Stomach (tissue), 8 donors: ENCODE measurements at regions not wholly inside any gene's neighbourhood (a gene's known extent, or its start where the extent isn't known, plus 50 kb on each side); places are given as distances from the start of the nearest gene placed in this dataset.

ENCODE experiments used
- DNase-seq, 2 donors: peaks; one replicate each; pipeline versions ENCODE4 v3.0.0 to v3.0.0-alpha.2; 2013 to 2019
- H3K27ac ChIP-seq, 5 donors: fragments of 200-600 bp in 4 of 5; sonication (generic) in 4 of 5; one replicate each; pipeline ENCODE4 v1.5.1; 2013 to 2019; ENCODE audit warnings: mild to moderate bottlenecking in 1 of 5, moderate library complexity in 1 of 5
- H3K27me3 ChIP-seq, 3 donors: fragments of 200-600 bp; sonication (generic); one replicate each; pipeline ENCODE4 v1.5.1; 2017 to 2019; ENCODE audit warnings: mixed run types in 1 of 3
- H3K36me3 ChIP-seq, 4 donors: fragments of 200-600 bp; sonication (generic); 1 replicate in 3 of 4; 2 replicates in 1 of 4; pipeline ENCODE4 v1.5.1; 2016 to 2019
- H3K4me1 ChIP-seq, 4 donors: fragments of 200-600 bp; sonication (generic); one replicate each; pipeline ENCODE4 v1.5.1; 2016 to 2019
- H3K4me3 ChIP-seq, 4 donors: fragments of 200-600 bp; sonication (generic) in 3 of 4; one replicate each; pipeline ENCODE4 v1.5.1; 2016 to 2019; ENCODE audit warnings: mild to moderate bottlenecking in 1 of 4
- H3K9me3 ChIP-seq, 4 donors: fragments of 200-600 bp; sonication (generic); one replicate each; pipeline ENCODE4 v1.5.1; 2016 to 2019
- CTCF ChIP-seq, 7 experiments: fragments of 450-650 bp in 4 of 7; fragments of 200-600 bp in 3 of 7; sonication (generic) in 3 of 7; IDR thresholded peaks; one replicate each; pipeline ENCODE4 v1.5.1; 2016 to 2019; ENCODE audit warnings: antibody characterized with exemption in 7 of 7, control low read depth in 2 of 7, mild to moderate bottlenecking in 1 of 7
- EP300 ChIP-seq: sonication (generic); formaldehyde crosslinking; IDR thresholded peaks from one replicate; pipeline ENCODE4 v1.6.1; 2017; ENCODE audit warnings: antibody characterized with exemption
- POLR2A ChIP-seq, 4 donors: fragments of 450-650 bp; IDR thresholded peaks; one replicate each; pipeline ENCODE4 v1.6.1; 2016; ENCODE audit warnings: antibody characterized with exemption in 4 of 4, control low read depth in 2 of 4, mild to moderate bottlenecking in 1 of 4, moderate library complexity in 1 of 4
- POLR2AphosphoS5 ChIP-seq, 3 donors: sonication (generic); formaldehyde crosslinking; IDR thresholded peaks; one replicate each; pipeline ENCODE4 v1.6.1; 2016; ENCODE audit warnings: antibody characterized with exemption in 3 of 3
- WGBS, 5 donors: extraction: QIAGEN DNeasy Blood & Tissue Kit in 3 of 5; methylation state at CpG; one replicate each; pipeline versions ENCODE4 v1.1.5 to v1.1.7; 2013 to 2018; 5-methylcytosine and 5-hydroxymethylcytosine counted together
- intact Hi-C: fragments of 100-400 bp; cut with DNase I; formaldehyde crosslinking; loops from one replicate; pipeline ENCODE4 v1.15.1; 2023; ENCODE audit warnings: low total_unique reads
- donor health status: healthy with polysubstance abuse.
- donor health status: Bipolar disorder and iron deficiency.
- donor health status: healthy.

DNA sequence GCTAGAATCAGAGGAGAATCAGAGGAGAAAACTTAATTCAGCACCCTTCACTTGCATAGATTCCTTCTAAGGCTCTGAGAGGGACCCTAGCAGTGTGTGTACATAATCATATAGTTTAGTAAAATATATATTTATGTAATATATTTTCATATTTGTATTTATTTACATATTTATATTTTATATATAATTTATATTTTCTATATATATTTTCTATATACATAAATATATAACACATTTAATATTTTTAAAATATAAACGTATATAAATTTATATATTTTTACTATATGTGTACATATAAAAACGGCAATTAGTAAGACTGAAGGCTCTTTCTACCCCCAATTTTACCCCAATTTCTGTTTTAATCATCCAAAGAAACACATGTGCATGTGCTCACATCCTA, 80.3 kb downstream of the NXPE2 start:
- Histone ChIP-seq H3K4me3 (no peak overlapping the region), H3K36me3 (no peaks in the 10 kb centered on the region), H3K27ac (no peak overlapping the region), H3K4me1 (no peaks in the 10 kb centered on the region), H3K27me3 (no peaks in the 10 kb centered on the region), H3K9me3 (no peaks in the 10 kb centered on the region)
- no peak for TF ChIP-seq CTCF (IDR thresholded peaks at IDR 0.05)
- TF ChIP-seq POLR2A (IDR thresholded peaks at IDR 0.05) = no peak
- no peak for TF ChIP-seq POLR2AphosphoS5 (IDR thresholded peaks at IDR 0.05)
- TF ChIP-seq EP300 = no peak
- WGBS, 5 donors = 87 to 93% (median 89%) methylated on average over 2 of the region's 2 CpGs
- no peak for DNase-seq
- intact Hi-C loops = no loop called here

GRCh38 chr11:114762408-114762807, 84.1 kb downstream of the NXPE2 start:
- WGBS, 5 donors = 1 to 10% (median 3%) methylated on average over 4 of the region's 4 CpGs
- H3K27me3 ChIP-seq = no peaks in the 10 kb centered on the region
- no peaks in the 10 kb centered on the region for H3K36me3 ChIP-seq
- no peaks in the 10 kb centered on the region for H3K4me1 ChIP-seq
- DNase-seq = peak; percentile 48 to 88
- no peak overlapping the region for H3K27ac ChIP-seq
- peak in 4 of 7 experiments; percentile 44 to 49 (median 48) for TF ChIP-seq CTCF (IDR thresholded peaks at IDR 0.05)
- TF ChIP-seq POLR2AphosphoS5 (IDR thresholded peaks at IDR 0.05) = no peak
- no peak overlapping the region for H3K4me3 ChIP-seq
- intact Hi-C loops = no loop called here
- no peaks in the 10 kb centered on the region for H3K9me3 ChIP-seq

GRCh38 chr11:114764563-114764962, 86.2 kb downstream of the NXPE2 start:
- Histone ChIP-seq H3K4me1 (no peaks in the 10 kb centered on the region), H3K36me3 (no peaks in the 10 kb centered on the region), H3K9me3 (no peaks in the 10 kb centered on the region), H3K4me3 (no peak overlapping the region), H3K27me3 (no peaks in the 10 kb centered on the region), H3K27ac (no peak overlapping the region)
- DNase-seq = no peak
- WGBS, 5 donors = 65 to 79% (median 73%) methylated on average over 2 of the region's 2 CpGs
- TF ChIP-seq CTCF (IDR thresholded peaks at IDR 0.05) = no peak
- TF ChIP-seq POLR2A (IDR thresholded peaks at IDR 0.05) = no peak
- TF ChIP-seq POLR2AphosphoS5 (IDR thresholded peaks at IDR 0.05) = no peak
- TF ChIP-seq EP300 = no peak
- intact Hi-C loops = no loop called here

- DNase-seq = no peak
- no peak overlapping the region for H3K27ac ChIP-seq
- TF ChIP-seq CTCF (IDR thresholded peaks at IDR 0.05) (no peak), POLR2A (IDR thresholded peaks at IDR 0.05) (no peak), EP300 (no peak), POLR2AphosphoS5 (IDR thresholded peaks at IDR 0.05) (no peak)
- intact Hi-C loops = no loop called here
- 72 to 89% (median 80%) methylated on average over 2 of the region's 2 CpGs for WGBS, 5 donors
- H3K4me1 ChIP-seq = no peaks in the 10 kb centered on the region
- no peaks in the 10 kb centered on the region for H3K36me3 ChIP-seq
- H3K4me3 ChIP-seq = no peak overlapping the region
- peaks cover 0 to 15% (median 0%) of the 10 kb centered on the region in 3 donors for H3K27me3 ChIP-seq
- no peaks in the 10 kb centered on the region for H3K9me3 ChIP-seq
These were observed 92.8 kb downstream of the NXPE2 start for GRCh38 chr11:114771172-114771571.
